ENCODE measurements at regions not wholly inside any gene's neighbourhood (a gene's known extent, or its start where the extent isn't known, plus 50 kb on each side); places are given as distances from the start of the nearest gene placed in this dataset.
A peak's percentile ranks its signal among the peaks of the same experiment; 100 is the strongest.

- Histone ChIP-seq H3K9ac (no peak overlapping the region), H3K4me3 (ENCODE audit: low read depth in 2 of 2, low read length in 1 of 2) (no peak overlapping the region; a peak in 1 of 4 replicates), H3K9me2 (no peaks in the 10 kb centered on the region), H3K27ac (ENCODE audit: low read depth in 2 of 2, low read length in 1 of 2) (no peak overlapping the region), H4K20me1 (ENCODE audit: insufficient read depth) (no peaks in the 10 kb centered on the region), H3K79me2 (ENCODE audit: insufficient read depth) (no peaks in the 10 kb centered on the region), H3K27me3 (ENCODE audit: insufficient read depth) (no peaks in the 10 kb centered on the region; the same call in 1 of the 2 replicates), H3K4me2 (peak overlapping the region; percentile 32; the same call in 1 of the 2 replicates), H3F3A (replicated peaks; ENCODE audit: insufficient read depth) (no peaks in the 10 kb centered on the region), H3K9me3 (no peaks in the 10 kb centered on the region), H3K36me3 (replicated peaks in 1 of 2; ENCODE audit: control insufficient read depth in 1 of 2, insufficient read depth in 2 of 2, low read length in 1 of 2) (no peaks in the 10 kb centered on the region), H3K4me1 (ENCODE audit: control insufficient read depth in 1 of 2, insufficient read depth in 2 of 2, low read depth in 1 of 2, low read length in 1 of 2) (no peaks in the 10 kb centered on the region), H2AFZ (ENCODE audit: low read depth) (no peak overlapping the region)
- DNase-seq: no peak
- whole genome bisulfite sequencing (ENCODE audit: low lambda C conversion rate): 23% methylated on average over 2 of the region's 2 CpGs
- ChIA-PET CTCF (no interaction called here), POLR2A (no interaction called here)
- TF ChIP-seq REST (IDR thresholded peaks at IDR 0.05; ENCODE audit: low read depth, low read length) (no peak), GATA2 (CRISPR knock-in tag; IDR thresholded peaks at IDR 0.05) (no peak), RXRA (IDR thresholded peaks at IDR 0.05; ENCODE audit: borderline replicate concordance, low read depth) (no peak), CHD2 (IDR thresholded peaks at IDR 0.05; ENCODE audit: low read length, partially characterized antibody) (no peak), SIN3A (IDR thresholded peaks at IDR 0.05; ENCODE audit: borderline replicate concordance, low read depth, low read length) (no peak), TAF1 (IDR thresholded peaks at IDR 0.05; ENCODE audit: borderline replicate concordance, low read depth, low read length) (no peak), POLR2AphosphoS5 (IDR thresholded peaks at IDR 0.05; ENCODE audit: low read depth, low read length) (no peak), RAD21 (IDR thresholded peaks at IDR 0.05; ENCODE audit: low read length) (no peak), SMC3 (IDR thresholded peaks at IDR 0.05; ENCODE audit: low read depth, low read length) (no peak), TCF12 (IDR thresholded peaks at IDR 0.05) (no peak), ELF1 (IDR thresholded peaks at IDR 0.05) (no peak), NRF1 (IDR thresholded peaks at IDR 0.05; ENCODE audit: low read depth, low read length) (no peak), IRF3 (IDR thresholded peaks at IDR 0.05; ENCODE audit: low read depth, low read length) (no peak), USF2 (IDR thresholded peaks at IDR 0.05; ENCODE audit: borderline replicate concordance, low read depth, low read length) (no peak), YY1 (IDR thresholded peaks at IDR 0.05; ENCODE audit: low read depth) (no peak)
- TF ChIP-seq, protein P1, sequence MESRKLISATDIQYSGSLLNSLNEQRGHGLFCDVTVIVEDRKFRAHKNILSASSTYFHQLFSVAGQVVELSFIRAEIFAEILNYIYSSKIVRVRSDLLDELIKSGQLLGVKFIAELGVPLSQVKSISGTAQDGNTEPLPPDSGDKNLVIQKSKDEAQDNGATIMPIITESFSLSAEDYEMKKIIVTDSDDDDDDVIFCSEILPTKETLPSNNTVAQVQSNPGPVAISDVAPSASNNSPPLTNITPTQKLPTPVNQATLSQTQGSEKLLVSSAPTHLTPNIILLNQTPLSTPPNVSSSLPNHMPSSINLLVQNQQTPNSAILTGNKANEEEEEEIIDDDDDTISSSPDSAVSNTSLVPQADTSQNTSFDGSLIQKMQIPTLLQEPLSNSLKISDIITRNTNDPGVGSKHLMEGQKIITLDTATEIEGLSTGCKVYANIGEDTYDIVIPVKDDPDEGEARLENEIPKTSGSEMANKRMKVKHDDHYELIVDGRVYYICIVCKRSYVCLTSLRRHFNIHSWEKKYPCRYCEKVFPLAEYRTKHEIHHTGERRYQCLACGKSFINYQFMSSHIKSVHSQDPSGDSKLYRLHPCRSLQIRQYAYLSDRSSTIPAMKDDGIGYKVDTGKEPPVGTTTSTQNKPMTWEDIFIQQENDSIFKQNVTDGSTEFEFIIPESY (IDR thresholded peaks at IDR 0.05; ENCODE audit: borderline replicate concordance, low read depth): no peak
- TF ChIP-seq, protein P2, sequence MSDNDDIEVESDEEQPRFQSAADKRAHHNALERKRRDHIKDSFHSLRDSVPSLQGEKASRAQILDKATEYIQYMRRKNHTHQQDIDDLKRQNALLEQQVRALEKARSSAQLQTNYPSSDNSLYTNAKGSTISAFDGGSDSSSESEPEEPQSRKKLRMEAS (IDR thresholded peaks at IDR 0.05; ENCODE audit: low read depth): no peak
Measured at GRCh38 chr12:47366579-47366978, 286.8 kb upstream of the AMIGO2 start.

All from SK-N-SH (cell line).